OCI-LY1 (cell line): ENCODE measurements at regions not wholly inside any gene's neighbourhood (a gene's known extent, or its start where the extent isn't known, plus 50 kb on each side); places are given as distances from the start of the nearest gene placed in this dataset.

Source experiments
- H2AFZ ChIP-seq: fragments of 200-600 bp; sonication (generic), shearing (Covaris generic); 2 replicates; pipeline ENCODE4 v1.6.0; 2014; ENCODE audit warnings: antibody characterized with exemption, mild to moderate bottlenecking, low read length
- H3F3A ChIP-seq: fragments of 200-600 bp; sonication (generic), shearing (Covaris generic); 2 replicates; pipeline ENCODE4 v1.6.0; 2014; ENCODE audit warnings: mild to moderate bottlenecking, antibody characterized with exemption, low read length, moderate library complexity; ENCODE audit not compliant: insufficient read depth
- H3K27ac ChIP-seq: fragments of 200-600 bp; sonication (generic); 2 replicates; pipeline ENCODE4 v1.5.1; 2014; ENCODE audit warnings: low read length, mixed run types, mild to moderate bottlenecking, low read depth; ENCODE audit not compliant: poor library complexity, severe bottlenecking
- H3K27me3 ChIP-seq: fragments of 200-600 bp; sonication (generic); 2 replicates; pipeline ENCODE4 v1.6.0; 2014; ENCODE audit warnings: antibody characterized with exemption, mild to moderate bottlenecking, low read length, moderate library complexity; ENCODE audit not compliant: insufficient read depth
- H3K36me3 ChIP-seq: fragments of 200-600 bp; sonication (generic); 2 replicates; pipeline ENCODE4 v1.6.1; 2014; ENCODE audit warnings: mild to moderate bottlenecking, antibody characterized with exemption, low read length, moderate library complexity, mixed read lengths; ENCODE audit not compliant: insufficient read depth
- H3K4me1 ChIP-seq: fragments of 200-600 bp; sonication (generic); 2 replicates; pipeline ENCODE4 v1.5.1; 2014; ENCODE audit warnings: mild to moderate bottlenecking, low read length, moderate library complexity; ENCODE audit not compliant: insufficient read depth, severe bottlenecking
- H3K4me2 ChIP-seq: fragments of 200-600 bp; sonication (generic), shearing (Covaris generic); 2 replicates; pipeline ENCODE4 v1.6.1; 2014; ENCODE audit warnings: low read length
- H3K4me3 ChIP-seq: fragments of 200-600 bp; sonication (generic); 2 replicates; pipeline ENCODE4 v1.5.1; 2014; ENCODE audit warnings: low read length, low read depth, mild to moderate bottlenecking, mixed read lengths; ENCODE audit not compliant: poor library complexity, severe bottlenecking
- H3K79me2 ChIP-seq: fragments of 200-600 bp; shearing (Covaris generic); 2 replicates; pipeline ENCODE4 v1.6.1; 2016; ENCODE audit warnings: mixed run types, low read length, mixed read lengths; ENCODE audit not compliant: insufficient read depth
- H3K9ac ChIP-seq: fragments of 200-600 bp; sonication (generic), shearing (Covaris generic); 2 replicates; pipeline ENCODE4 v1.6.1; 2014; ENCODE audit warnings: mild to moderate bottlenecking, low read length, mixed read lengths
- H3K9me2 ChIP-seq: fragments of 200-600 bp; sonication (generic), shearing (Covaris generic); 2 replicates; pipeline ENCODE4 v1.6.1; 2014; ENCODE audit warnings: low read depth, mild to moderate bottlenecking, low read length, mixed read lengths
- H3K9me3 ChIP-seq: fragments of 200-600 bp; shearing (Covaris generic); 2 replicates; pipeline ENCODE4 v1.6.1; 2014; ENCODE audit warnings: low read length, mixed read lengths
- H4K20me1 ChIP-seq: fragments of 200-600 bp; sonication (generic), shearing (Covaris generic); 2 replicates; pipeline ENCODE4 v1.6.0; 2016; ENCODE audit warnings: mild to moderate bottlenecking, low read length; ENCODE audit not compliant: insufficient read depth
- CTCF ChIP-seq: fragments of 200-600 bp; sonication (generic), shearing (Covaris generic); IDR thresholded peaks from 2 replicates; pipeline ENCODE4 v1.5.1; 2017; ENCODE audit warnings: mild to moderate bottlenecking, antibody characterized with exemption, low read length, moderate library complexity, mixed read lengths
- EZH2 ChIP-seq: fragments of 200-600 bp; sonication (generic), shearing (Covaris generic); IDR thresholded peaks from 2 replicates; pipeline ENCODE4 v1.8.0; 2017; ENCODE audit warnings: borderline replicate concordance, mixed run types, mild to moderate bottlenecking, antibody characterized with exemption, low read length, moderate library complexity, mixed read lengths

- Histone ChIP-seq H3K4me3 (no peak overlapping the region), H3K9me2 (no peaks in the 10 kb centered on the region), H3K4me2 (no peak overlapping the region), H3F3A (no peaks in the 10 kb centered on the region), H3K4me1 (no peaks in the 10 kb centered on the region), H4K20me1 (no peaks in the 10 kb centered on the region), H3K27me3 (no peaks in the 10 kb centered on the region), H3K36me3 (no peaks in the 10 kb centered on the region), H3K79me2 (no peaks in the 10 kb centered on the region), H2AFZ (no peak overlapping the region), H3K9me3 (no peaks in the 10 kb centered on the region), H3K27ac (no peak overlapping the region), H3K9ac (no peak overlapping the region)
- no peak for TF ChIP-seq EZH2
- no peak for TF ChIP-seq CTCF
Observed at GRCh38 chr1:59113876-59114457, 182.9 kb upstream of the FGGY start.

- Histone ChIP-seq H3K4me3 (no peak overlapping the region), H3K79me2 (no peaks in the 10 kb centered on the region), H3K27ac (no peak overlapping the region), H3K4me1 (no peaks in the 10 kb centered on the region), H4K20me1 (no peaks in the 10 kb centered on the region), H3K9ac (no peak overlapping the region), H3K27me3 (no peaks in the 10 kb centered on the region), H3K9me3 (no peaks in the 10 kb centered on the region), H2AFZ (no peak overlapping the region), H3F3A (no peaks in the 10 kb centered on the region), H3K36me3 (no peaks in the 10 kb centered on the region), H3K9me2 (no peaks in the 10 kb centered on the region), H3K4me2 (no peak overlapping the region)
- TF ChIP-seq EZH2 (no peak), CTCF (no peak)
Observed at GRCh38 chr1:59115865-59116264, 181.0 kb upstream of the FGGY start.

- Histone ChIP-seq H3K27ac (no peak overlapping the region), H3K36me3 (no peaks in the 10 kb centered on the region), H3K9me3 (no peaks in the 10 kb centered on the region), H3K9ac (no peak overlapping the region), H4K20me1 (no peaks in the 10 kb centered on the region), H3K4me3 (no peak overlapping the region), H3K27me3 (no peaks in the 10 kb centered on the region), H3K4me2 (no peak overlapping the region), H2AFZ (no peak overlapping the region), H3K9me2 (no peaks in the 10 kb centered on the region), H3K79me2 (no peaks in the 10 kb centered on the region), H3K4me1 (no peaks in the 10 kb centered on the region), H3F3A (no peaks in the 10 kb centered on the region)
- no peak for TF ChIP-seq CTCF
- no peak for TF ChIP-seq EZH2
Observed at GRCh38 chr1:59116920-59117542, 179.9 kb upstream of the FGGY start.
